HepG2 (cell line): ENCODE measurements at regions not wholly inside any gene's neighbourhood (a gene's known extent, or its start where the extent isn't known, plus 50 kb on each side); places are given as distances from the start of the nearest gene placed in this dataset.

ENCODE experiments used
- ATAC-seq: fragments of 200-7000 bp; cut with Tn5 transposase; 3 replicates; pipeline ENCODE4 v1.9.1; 2020; ENCODE audit warnings: mild to moderate bottlenecking, moderate library complexity
- BruUV-seq: library from RNA; stranded (reverse); fragments of 400-500 nt; replicated peaks from 2 replicates; lab custom pipeline; 2021; lab: Mats Ljungman, UMichigan
- CTCF ChIA-PET: fragments of 300-600 bp; formaldehyde crosslinking; extraction: SDS; loops from one replicate; lab custom pipeline; 2021; ENCODE audit warnings: low total read pairs, inconsistent platforms, low intra/inter-chr PET ratio; lab: Yijun Ruan, JAX
- POLR2A ChIA-PET: fragments of 350-600 bp; sonication (Branson Sonifier 250); formaldehyde crosslinking; loops from one replicate; lab custom pipeline; 2020; ENCODE audit warnings: antibody characterized with exemption, inconsistent platforms; lab: Yijun Ruan, JAX
- DNase-seq: peaks from one replicate; pipeline ENCODE4 v3.0.0-alpha.2; 2015; ENCODE audit warnings: low spot score
- FAIRE-seq: peaks from 3 replicates; lab custom pipeline; 2011; peaks lifted over from hg19 to GRCh38; lab: Jason Lieb, UNC
- H2AFZ ChIP-seq: one replicate; pipeline ENCODE4 v1.6.1; 2011; ENCODE audit warnings: low read length, inconsistent platforms
- H3K27ac ChIP-seq: fragments of 300-600 bp; 3 replicates; pipeline ENCODE4 v1.8.0; 2011; ENCODE audit warnings: mixed run types, mild to moderate bottlenecking, mixed read lengths, low read length, inconsistent platforms; ENCODE audit not compliant: insufficient read depth; ENCODE audit errors: extremely low read length
- H3K27me3 ChIP-seq, 2 experiments: fragments of 200-600 bp in 1 of 2; 2 replicates in 1 of 2; 3 replicates in 1 of 2; pipeline versions ENCODE4 v1.6.0 to v1.8.0; 2011; ENCODE audit warnings: low read length in 2 of 2, mild to moderate bottlenecking in 2 of 2, moderate library complexity in 2 of 2, inconsistent platforms in 1 of 2; ENCODE audit not compliant: insufficient read depth in 2 of 2, control insufficient read depth in 1 of 2
- H3K36me3 ChIP-seq, 2 experiments: fragments of 200-600 bp in 1 of 2; replicated peaks in 1 of 2; 2 replicates in 1 of 2; 3 replicates in 1 of 2; pipeline versions ENCODE4 v1.5.1 to v1.8.0; 2011; ENCODE audit warnings: low read length in 2 of 2, inconsistent platforms in 1 of 2; ENCODE audit not compliant: insufficient read depth in 2 of 2, control insufficient read depth in 1 of 2
- H3K4me1 ChIP-seq: 2 replicates; pipeline ENCODE4 v1.5.1; 2012; ENCODE audit warnings: low read length, inconsistent platforms; ENCODE audit not compliant: insufficient read depth
- H3K4me2 ChIP-seq: 2 replicates; pipeline ENCODE4 v1.6.0; 2011; ENCODE audit warnings: low read depth, low read length, inconsistent platforms
- H3K4me3 ChIP-seq, 3 experiments: fragments of 200-600 bp in 1 of 3; sonication (generic), shearing (Covaris generic) in 1 of 3; replicated peaks in 1 of 3; 2 replicates each; pipeline ENCODE4 v1.5.1; 2011 to 2016; ENCODE audit warnings: low read length in 3 of 3, inconsistent platforms in 2 of 3, low read depth in 2 of 3, mild to moderate bottlenecking in 2 of 3, control low read depth in 1 of 3, mixed read lengths in 1 of 3; ENCODE audit not compliant: insufficient read depth in 1 of 3
- H3K79me2 ChIP-seq: one replicate; pipeline ENCODE4 v1.6.1; 2011; ENCODE audit warnings: low read length, inconsistent platforms; ENCODE audit not compliant: insufficient read depth
- H3K9ac ChIP-seq: 2 replicates; pipeline ENCODE4 v1.6.0; 2011; ENCODE audit warnings: mild to moderate bottlenecking, low read depth, low read length, inconsistent platforms; ENCODE audit not compliant: insufficient read depth
- H3K9me3 ChIP-seq: 2 replicates; pipeline ENCODE4 v1.5.1; 2012; ENCODE audit warnings: mild to moderate bottlenecking, low read length
- H4K20me1 ChIP-seq: 2 replicates; pipeline ENCODE4 v1.6.0; 2011; ENCODE audit warnings: inconsistent platforms, mild to moderate bottlenecking, low read length, moderate library complexity; ENCODE audit not compliant: insufficient read depth
- CEBPB ChIP-seq: IDR thresholded peaks from 2 replicates; pipeline ENCODE4 v1.6.1; 2011; ENCODE audit warnings: low read depth, low read length, improper control_type of control experiment, borderline replicate concordance
- DMAP1 ChIP-seq: IDR thresholded peaks from 2 replicates; pipeline ENCODE4 v1.6.1; 2016
- FOXA1 ChIP-seq, 2 experiments: fragments of 450-650 bp in 1 of 2; sonication (generic) in 1 of 2; formaldehyde crosslinking in 1 of 2; IDR thresholded peaks; 2 replicates each; pipeline versions ENCODE4 v1.4.0 to v1.6.1; 2016 to 2020; ENCODE audit warnings: missing genetic modification reagents in 1 of 2
- HNF4A ChIP-seq: sonication (generic); formaldehyde crosslinking; IDR thresholded peaks from 2 replicates; pipeline ENCODE4 v1.4.0; 2020; ENCODE audit warnings: missing genetic modification reagents
- HNRNPUL1 ChIP-seq: fragments of 200-400 bp; formaldehyde crosslinking; IDR thresholded peaks from 2 replicates; pipeline ENCODE4 v1.6.1; 2017; ENCODE audit warnings: low read depth, mild to moderate bottlenecking, low read length, moderate library complexity
- JUND ChIP-seq: sonication (generic); formaldehyde crosslinking; IDR thresholded peaks from 2 replicates; pipeline ENCODE4 v1.8.0; 2022; ENCODE audit warnings: mild to moderate bottlenecking, missing genetic modification reagents
- KMT2A ChIP-seq: sonication (generic); formaldehyde crosslinking; IDR thresholded peaks from 2 replicates; pipeline ENCODE4 v1.4.0; 2020; ENCODE audit warnings: missing genetic modification reagents
- MYPOP ChIP-seq: sonication (generic); formaldehyde crosslinking; IDR thresholded peaks from 2 replicates; pipeline ENCODE4 v1.8.1; 2023; ENCODE audit warnings: mild to moderate bottlenecking, moderate library complexity, missing genetic modification reagents
- NFRKB ChIP-seq: fragments of 450-650 bp; IDR thresholded peaks from 2 replicates; pipeline ENCODE4 v1.6.1; 2017
- STAT6 ChIP-seq: sonication (generic); formaldehyde crosslinking; IDR thresholded peaks from 2 replicates; pipeline ENCODE4 v1.4.0; 2020; ENCODE audit warnings: missing genetic modification reagents, mild to moderate bottlenecking, borderline replicate concordance
- THYN1 ChIP-seq: sonication (generic); formaldehyde crosslinking; IDR thresholded peaks from 2 replicates; pipeline ENCODE4 v1.8.1; 2023; ENCODE audit warnings: low read depth, mild to moderate bottlenecking, moderate library complexity, missing genetic modification reagents, borderline replicate concordance
- ZNF207 ChIP-seq: fragments of 450-650 bp; IDR thresholded peaks from 2 replicates; pipeline ENCODE4 v1.6.1; 2016; ENCODE audit warnings: antibody characterized with exemption, borderline replicate concordance
- ZNF263 ChIP-seq: sonication (generic); formaldehyde crosslinking; IDR thresholded peaks from 2 replicates; pipeline ENCODE4 v1.4.0; 2020; ENCODE audit warnings: missing genetic modification reagents
- ZNF513 ChIP-seq: sonication (generic); formaldehyde crosslinking; conservative IDR thresholded peaks from 2 replicates; pipeline ENCODE4 v1.5.0; 2020; ENCODE audit warnings: missing genetic modification reagents
- ZNF619 ChIP-seq: sonication (generic); formaldehyde crosslinking; IDR thresholded peaks from 2 replicates; pipeline ENCODE4 v1.4.0; 2020; ENCODE audit warnings: mild to moderate bottlenecking, missing genetic modification reagents
- ZNF709 ChIP-seq: sonication (generic); formaldehyde crosslinking; IDR thresholded peaks from 2 replicates; pipeline ENCODE4 v1.5.0; 2020; ENCODE audit warnings: mild to moderate bottlenecking, missing genetic modification reagents
- ZNF792 ChIP-seq: IDR thresholded peaks from 2 replicates; pipeline ENCODE4 v1.6.1; 2016
- WGBS: methylation state at CpG from one replicate; pipeline ENCODE4 v1.1.6; 2017; ENCODE audit warnings: low lambda C conversion rate; 5-methylcytosine and 5-hydroxymethylcytosine counted together
- in situ Hi-C: cut with HindIII; loops from 2 replicates; pipeline ENCODE4 v1.10.0; 2017; ENCODE audit warnings: low pct_unique_long_range_greater_than_20kb; ENCODE audit not compliant: extremely low pct_ligation_motif_present
- intact Hi-C: fragments of 100-400 bp; cut with micrococcal nuclease; formaldehyde crosslinking; loops from one replicate; pipeline ENCODE4 v1.10.0; 2022; ENCODE audit not compliant: unreplicated experiment
- TF ChIP-seq, protein P1 (sequence below): sonication (generic); formaldehyde crosslinking; IDR thresholded peaks from 2 replicates; pipeline ENCODE4 v1.5.1; 2020; ENCODE audit warnings: missing genetic modification reagents, mild to moderate bottlenecking, borderline replicate concordance
- TF ChIP-seq, protein P2 (sequence below): sonication (generic); formaldehyde crosslinking; IDR thresholded peaks from 2 replicates; pipeline ENCODE4 v1.5.0; 2020; ENCODE audit warnings: missing genetic modification reagents, mild to moderate bottlenecking, borderline replicate concordance

DNA sequence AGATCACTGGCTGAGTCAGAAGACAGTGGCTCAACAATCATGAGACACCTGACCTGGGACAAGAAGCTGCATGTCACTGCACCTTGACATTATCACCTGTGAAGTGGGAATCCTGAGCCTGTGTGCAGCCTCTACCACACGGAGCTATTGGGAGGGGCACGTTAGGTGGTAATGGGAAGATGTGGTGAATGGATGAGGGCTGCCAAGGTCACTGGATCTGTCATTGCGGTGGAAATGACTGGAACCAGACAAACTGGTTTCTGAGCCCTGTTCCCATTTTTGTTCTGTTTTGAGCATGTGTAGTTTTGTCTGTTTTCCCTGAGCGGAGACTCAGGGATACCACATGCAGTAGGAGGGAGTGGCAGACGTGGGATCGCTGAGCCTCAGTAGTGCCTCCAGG lies 235.5 kb downstream of the OPA1 start (continued):
- no peak for TF ChIP-seq STAT6 (CRISPR knock-in tag)
- TF ChIP-seq MYPOP, result no peak
- TF ChIP-seq HNF4A (CRISPR knock-in tag), result no peak
- no peak for TF ChIP-seq DMAP1 (CRISPR knock-in tag)
- TF ChIP-seq ZNF709 (CRISPR knock-in tag), result no peak
- TF ChIP-seq ZNF792, result no peak
- no peak for TF ChIP-seq KMT2A (CRISPR knock-in tag)
- no peak for TF ChIP-seq THYN1 (CRISPR knock-in tag)
- TF ChIP-seq JUND (CRISPR knock-in tag), result no peak

GRCh38 chr3:193829781-193830180 lies 236.8 kb downstream of the OPA1 start:
- ATAC-seq (no peak), DNase-seq (no peak), FAIRE-seq (no peak)
- Histone ChIP-seq H3K9ac (no peak overlapping the region), H3K4me3 (no peak overlapping the region), H4K20me1 (no peaks in the 10 kb centered on the region), H3K36me3 (no peaks in the 10 kb centered on the region), H3K79me2 (no peaks in the 10 kb centered on the region), H3K27ac (no peak overlapping the region), H3K27me3 (peaks cover 3 to 22% of the 10 kb centered on the region in 2 experiments; a peak in 3 of 5 replicates), H3K4me1 (no peaks in the 10 kb centered on the region), H3K9me3 (no peaks in the 10 kb centered on the region), H2AFZ (no peak overlapping the region), H3K4me2 (no peak overlapping the region)
- BruUV-seq, result no TSS peak
- ChIA-PET CTCF (no interaction called here), POLR2A (no interaction called here)
- no peak for TF ChIP-seq ZNF263 (CRISPR knock-in tag)
- TF ChIP-seq, protein P1, sequence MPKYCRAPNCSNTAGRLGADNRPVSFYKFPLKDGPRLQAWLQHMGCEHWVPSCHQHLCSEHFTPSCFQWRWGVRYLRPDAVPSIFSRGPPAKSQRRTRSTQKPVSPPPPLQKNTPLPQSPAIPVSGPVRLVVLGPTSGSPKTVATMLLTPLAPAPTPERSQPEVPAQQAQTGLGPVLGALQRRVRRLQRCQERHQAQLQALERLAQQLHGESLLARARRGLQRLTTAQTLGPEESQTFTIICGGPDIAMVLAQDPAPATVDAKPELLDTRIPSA (CRISPR knock-in tag), result no peak
- TF ChIP-seq NFRKB, result no peak
- TF ChIP-seq CEBPB, result no peak
- TF ChIP-seq ZNF619 (CRISPR knock-in tag), result no peak
- TF ChIP-seq ZNF207, result no peak
- TF ChIP-seq ZNF513 (CRISPR knock-in tag), result no peak
- TF ChIP-seq, protein P2, sequence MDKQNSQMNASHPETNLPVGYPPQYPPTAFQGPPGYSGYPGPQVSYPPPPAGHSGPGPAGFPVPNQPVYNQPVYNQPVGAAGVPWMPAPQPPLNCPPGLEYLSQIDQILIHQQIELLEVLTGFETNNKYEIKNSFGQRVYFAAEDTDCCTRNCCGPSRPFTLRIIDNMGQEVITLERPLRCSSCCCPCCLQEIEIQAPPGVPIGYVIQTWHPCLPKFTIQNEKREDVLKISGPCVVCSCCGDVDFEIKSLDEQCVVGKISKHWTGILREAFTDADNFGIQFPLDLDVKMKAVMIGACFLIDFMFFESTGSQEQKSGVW (CRISPR knock-in tag), result no peak
- no peak for TF ChIP-seq HNRNPUL1
- TF ChIP-seq FOXA1 (IDR thresholded peaks at IDR 0.05), result no peak
- TF ChIP-seq FOXA1 (CRISPR knock-in tag; IDR thresholded peaks at IDR 0.05), result no peak
- WGBS, result 32% methylated on average over 5 of the region's 5 CpGs
- in situ Hi-C loops (no loop called here), intact Hi-C loops (no loop called here)
